ENCODE measurements at regions not wholly inside any gene's neighbourhood (a gene's known extent, or its start where the extent isn't known, plus 50 kb on each side); places are given as distances from the start of the nearest gene placed in this dataset.

DNA sequence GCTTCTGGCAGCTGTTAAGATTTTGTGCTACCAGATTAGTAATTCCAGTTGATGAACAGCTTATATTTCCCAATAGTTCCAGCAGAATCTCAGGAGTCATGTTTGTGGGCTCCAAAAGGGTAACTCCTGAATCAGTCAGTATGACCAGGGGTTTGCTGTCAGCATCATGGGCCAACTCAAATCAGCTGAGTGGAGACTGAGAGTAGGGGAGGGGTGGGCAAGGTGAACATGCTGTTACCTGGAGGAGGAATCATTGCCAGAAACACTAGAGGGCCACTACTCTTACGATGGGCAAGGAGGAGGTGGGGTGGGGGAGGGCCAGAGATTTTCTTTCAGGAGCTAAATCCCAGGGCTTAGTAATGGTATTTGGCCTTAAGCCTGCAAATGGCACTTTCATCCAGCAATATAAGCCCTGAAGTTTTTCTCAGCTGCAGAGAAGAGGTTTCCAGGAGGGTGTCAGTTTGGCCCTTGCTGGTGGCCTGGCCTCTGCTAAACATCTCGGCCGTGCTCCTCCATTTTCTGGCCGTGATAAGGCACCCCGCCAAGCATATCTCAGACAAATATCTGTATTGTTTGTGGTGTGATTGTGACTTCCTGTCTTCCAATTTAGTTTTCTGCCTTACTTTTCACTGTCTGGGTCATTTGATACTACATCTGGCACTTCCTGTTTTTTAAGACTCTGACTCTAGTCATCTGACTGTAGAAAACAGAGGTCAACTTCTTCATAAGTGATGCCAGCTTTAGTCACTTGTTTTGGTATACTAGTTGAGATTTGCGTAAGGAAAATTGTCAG, 120.5 kb upstream of the CXCR4 start:
- no peak overlapping the region for H2AFZ ChIP-seq (ENCODE audit: low read length)
- no peak overlapping the region for H3K4me3 ChIP-seq (ENCODE audit: low read length)
- H4K20me1 ChIP-seq (ENCODE audit: insufficient read depth, low read depth, low read length) = no peaks in the 10 kb centered on the region
- H3K9me3 ChIP-seq (ENCODE audit: low read length) = no peaks in the 10 kb centered on the region
- no peaks in the 10 kb centered on the region for H3K36me3 ChIP-seq (ENCODE audit: insufficient read depth, low read length)
- no peak overlapping the region for H3K9ac ChIP-seq (ENCODE audit: low read length)
- no peak overlapping the region for H3K27ac ChIP-seq (ENCODE audit: low read length)
- no peaks in the 10 kb centered on the region for H3K79me2 ChIP-seq (ENCODE audit: low read length)
- H3K4me1 ChIP-seq (ENCODE audit: low read length) = peaks cover 13% of the 10 kb centered on the region
- H3K27me3 ChIP-seq (ENCODE audit: low read length) = no peaks in the 10 kb centered on the region
- H3K4me2 ChIP-seq (ENCODE audit: low read depth, low read length, poor library complexity, severe bottlenecking) = no peak overlapping the region
- H3K9me2 ChIP-seq (replicated peaks; ENCODE audit: insufficient read depth, low read length) = no peaks in the 10 kb centered on the region
- no peak for DNase-seq

DNA sequence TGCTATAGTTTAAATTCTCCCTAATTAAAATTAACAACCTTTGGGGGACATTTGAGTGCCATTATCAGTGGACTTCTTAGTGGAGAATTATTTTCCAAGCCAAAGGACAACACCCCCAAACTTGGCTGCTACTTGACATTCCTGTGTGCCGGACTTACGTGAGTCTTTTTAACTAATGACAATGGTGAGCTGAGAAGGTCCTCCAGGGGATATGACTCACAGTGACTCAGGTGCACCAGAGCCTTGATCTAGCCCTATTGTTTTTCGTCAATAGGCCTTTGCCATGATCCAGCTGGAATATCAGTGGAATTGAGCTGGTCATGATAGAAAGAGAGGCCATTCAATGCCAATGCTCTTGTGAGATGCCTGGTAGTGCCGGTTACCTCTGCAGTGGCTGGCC, 118.1 kb upstream of the CXCR4 start:
- H3K4me2 ChIP-seq (ENCODE audit: low read depth, low read length, poor library complexity, severe bottlenecking) = no peak overlapping the region
- no peaks in the 10 kb centered on the region for H3K79me2 ChIP-seq (ENCODE audit: low read length)
- no peak overlapping the region for H3K4me3 ChIP-seq (ENCODE audit: low read length)
- H3K4me1 ChIP-seq (ENCODE audit: low read length) = peaks cover 13% of the 10 kb centered on the region
- no peak overlapping the region for H3K27ac ChIP-seq (ENCODE audit: low read length)
- H2AFZ ChIP-seq (ENCODE audit: low read length) = no peak overlapping the region
- H3K27me3 ChIP-seq (ENCODE audit: low read length) = no peaks in the 10 kb centered on the region
- no peak overlapping the region for H3K9ac ChIP-seq (ENCODE audit: low read length)
- no peaks in the 10 kb centered on the region for H3K9me2 ChIP-seq (replicated peaks; ENCODE audit: insufficient read depth, low read length)
- H3K36me3 ChIP-seq (ENCODE audit: insufficient read depth, low read length) = no peaks in the 10 kb centered on the region
- no peak for DNase-seq
- no peaks in the 10 kb centered on the region for H4K20me1 ChIP-seq (ENCODE audit: insufficient read depth, low read depth, low read length)
- no peaks in the 10 kb centered on the region for H3K9me3 ChIP-seq (ENCODE audit: low read length)

DNA sequence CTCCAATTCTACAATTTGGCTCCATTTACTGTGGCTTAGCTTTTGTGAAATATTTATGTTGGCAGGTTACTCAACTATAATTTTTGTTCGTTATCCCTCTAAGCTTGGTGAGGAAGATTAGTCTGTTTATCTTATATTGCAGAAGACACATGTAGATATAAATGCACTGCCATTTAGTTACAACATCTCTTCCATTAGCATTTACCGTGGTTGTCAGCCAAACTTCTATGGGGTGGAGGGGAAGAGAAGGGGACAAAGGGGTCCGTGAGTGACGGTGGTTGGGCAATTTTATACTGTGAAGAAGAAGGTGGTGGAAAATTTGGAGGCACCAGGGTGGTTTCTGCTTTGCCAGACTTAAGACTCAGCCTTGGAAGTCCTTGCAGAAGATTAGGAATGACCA, 117.6 kb upstream of the CXCR4 start:
- Histone ChIP-seq H3K9ac (ENCODE audit: low read length) (no peak overlapping the region), H3K4me2 (ENCODE audit: low read depth, low read length, poor library complexity, severe bottlenecking) (no peak overlapping the region), H3K4me1 (ENCODE audit: low read length) (peaks cover 13% of the 10 kb centered on the region)

DNA sequence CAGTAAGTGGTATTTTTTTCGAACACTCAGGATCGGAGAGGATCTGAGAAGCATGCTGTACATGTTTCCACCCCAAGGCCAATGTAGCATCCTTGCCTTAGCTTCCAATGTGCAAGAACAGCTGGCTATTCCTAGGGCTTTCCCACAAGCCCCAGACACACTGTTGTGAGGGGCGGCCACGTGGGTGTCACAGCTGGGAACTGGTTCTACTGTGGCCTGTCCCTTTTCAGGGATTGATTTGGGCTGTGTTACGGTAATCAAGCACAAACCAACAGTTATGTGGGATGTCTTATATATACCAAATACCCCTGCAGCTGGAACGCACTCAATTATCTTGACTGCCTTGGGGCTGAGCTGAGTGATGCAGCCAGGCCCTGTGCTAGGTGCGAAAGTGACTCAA, 116.3 kb upstream of the CXCR4 start:
- no peaks in the 10 kb centered on the region for H3K9me2 ChIP-seq (replicated peaks; ENCODE audit: insufficient read depth, low read length)
- H3K4me3 ChIP-seq (ENCODE audit: low read length) = no peak overlapping the region
- no peaks in the 10 kb centered on the region for H3K79me2 ChIP-seq (ENCODE audit: low read length)
- H3K9ac ChIP-seq (ENCODE audit: low read length) = no peak overlapping the region
- H3K4me1 ChIP-seq (ENCODE audit: low read length) = peaks cover 12% of the 10 kb centered on the region
- H2AFZ ChIP-seq (ENCODE audit: low read length) = no peak overlapping the region
- no peaks in the 10 kb centered on the region for H3K36me3 ChIP-seq (ENCODE audit: insufficient read depth, low read length)
- no peaks in the 10 kb centered on the region for H3K27me3 ChIP-seq (ENCODE audit: low read length)
- H3K4me2 ChIP-seq (ENCODE audit: low read depth, low read length, poor library complexity, severe bottlenecking) = no peak overlapping the region
- H3K9me3 ChIP-seq (ENCODE audit: low read length) = no peaks in the 10 kb centered on the region
- no peaks in the 10 kb centered on the region for H4K20me1 ChIP-seq (ENCODE audit: insufficient read depth, low read depth, low read length)
- no peak overlapping the region for H3K27ac ChIP-seq (ENCODE audit: low read length)
- no peak for DNase-seq

More for the DNA sequence above, 117.6 kb upstream of the CXCR4 start:
- H3K36me3 ChIP-seq (ENCODE audit: insufficient read depth, low read length) = no peaks in the 10 kb centered on the region
- no peaks in the 10 kb centered on the region for H3K79me2 ChIP-seq (ENCODE audit: low read length)
- no peaks in the 10 kb centered on the region for H3K27me3 ChIP-seq (ENCODE audit: low read length)
- no peak overlapping the region for H2AFZ ChIP-seq (ENCODE audit: low read length)
- no peaks in the 10 kb centered on the region for H3K9me2 ChIP-seq (replicated peaks; ENCODE audit: insufficient read depth, low read length)
- H3K27ac ChIP-seq (ENCODE audit: low read length) = no peak overlapping the region
- H4K20me1 ChIP-seq (ENCODE audit: insufficient read depth, low read depth, low read length) = no peaks in the 10 kb centered on the region
- no peaks in the 10 kb centered on the region for H3K9me3 ChIP-seq (ENCODE audit: low read length)
- no peak for DNase-seq
- no peak overlapping the region for H3K4me3 ChIP-seq (ENCODE audit: low read length)

DNA sequence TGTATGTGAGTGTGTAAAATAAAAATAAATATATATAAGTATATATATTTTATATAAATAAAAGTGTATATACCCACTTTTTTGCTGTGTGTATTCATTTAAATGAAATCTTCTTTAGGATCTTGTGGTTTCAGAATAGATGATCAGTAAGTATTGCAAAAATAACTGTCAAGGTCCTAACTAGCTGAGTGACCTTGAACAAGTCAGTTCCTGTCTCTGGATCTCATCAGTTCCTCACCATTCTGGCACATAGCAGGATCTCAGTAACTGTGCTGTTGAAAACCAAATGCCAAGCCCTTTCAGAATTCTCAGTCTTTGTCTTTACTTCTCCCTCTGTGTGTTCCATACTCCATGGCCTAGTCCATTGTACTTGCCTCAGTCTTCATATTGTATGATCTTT, 115.3 kb upstream of the CXCR4 start:
- Histone ChIP-seq H3K9me3 (ENCODE audit: low read length) (no peaks in the 10 kb centered on the region), H4K20me1 (ENCODE audit: insufficient read depth, low read depth, low read length) (no peaks in the 10 kb centered on the region), H3K4me2 (ENCODE audit: low read depth, low read length, poor library complexity, severe bottlenecking) (no peak overlapping the region), H3K9ac (ENCODE audit: low read length) (no peak overlapping the region), H3K9me2 (replicated peaks; ENCODE audit: insufficient read depth, low read length) (no peaks in the 10 kb centered on the region), H3K36me3 (ENCODE audit: insufficient read depth, low read length) (no peaks in the 10 kb centered on the region), H3K79me2 (ENCODE audit: low read length) (no peaks in the 10 kb centered on the region), H3K4me1 (ENCODE audit: low read length) (peaks cover 2% of the 10 kb centered on the region), H3K27ac (ENCODE audit: low read length) (no peak overlapping the region), H2AFZ (ENCODE audit: low read length) (no peak overlapping the region), H3K4me3 (ENCODE audit: low read length) (no peak overlapping the region), H3K27me3 (ENCODE audit: low read length) (no peaks in the 10 kb centered on the region)
- no peak for DNase-seq

DNA sequence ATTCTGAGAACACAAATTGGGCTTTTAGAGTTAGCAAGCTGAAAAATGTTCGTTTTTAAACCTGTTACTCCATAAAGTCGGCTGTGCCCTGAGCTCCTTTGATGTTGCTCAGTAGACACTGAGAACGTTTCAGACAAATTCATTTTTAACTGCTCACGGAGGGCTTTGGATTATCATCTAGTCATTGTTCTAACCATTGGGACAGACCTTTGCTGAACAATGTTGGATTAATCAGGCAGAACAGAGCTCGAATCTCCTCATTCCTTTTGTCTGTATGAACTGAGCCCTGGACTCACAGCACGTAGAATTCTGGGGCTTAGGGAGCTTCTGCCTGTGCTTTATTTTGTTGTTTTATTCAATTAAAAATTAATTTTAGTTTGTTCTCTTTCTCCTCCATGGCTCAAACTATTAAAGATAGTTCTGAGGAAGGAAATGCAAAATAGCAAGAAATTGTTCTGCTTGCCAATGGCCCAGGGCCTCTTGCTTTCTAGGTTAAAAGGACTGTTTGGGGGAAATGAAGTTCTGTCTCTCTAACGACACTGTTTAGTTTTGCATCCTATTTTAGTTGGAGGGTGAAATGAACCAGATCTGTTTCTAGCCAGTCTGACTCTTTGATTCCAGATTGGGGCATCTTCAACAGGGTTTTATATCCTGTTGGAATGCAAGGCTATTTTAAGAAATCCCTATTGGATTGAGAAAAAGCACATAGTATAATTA, 114.7 kb upstream of the CXCR4 start:
- no peaks in the 10 kb centered on the region for H3K36me3 ChIP-seq (ENCODE audit: insufficient read depth, low read length)
- H2AFZ ChIP-seq (ENCODE audit: low read length) = no peak overlapping the region
- no peak overlapping the region for H3K4me3 ChIP-seq (ENCODE audit: low read length)
- no peaks in the 10 kb centered on the region for H3K27me3 ChIP-seq (ENCODE audit: low read length)
- no peak for DNase-seq
- no peaks in the 10 kb centered on the region for H4K20me1 ChIP-seq (ENCODE audit: insufficient read depth, low read depth, low read length)
- H3K9me2 ChIP-seq (replicated peaks; ENCODE audit: insufficient read depth, low read length) = no peaks in the 10 kb centered on the region
- H3K9me3 ChIP-seq (ENCODE audit: low read length) = no peaks in the 10 kb centered on the region
- no peaks in the 10 kb centered on the region for H3K79me2 ChIP-seq (ENCODE audit: low read length)
- no peak overlapping the region for H3K27ac ChIP-seq (ENCODE audit: low read length)
- no peak overlapping the region for H3K4me2 ChIP-seq (ENCODE audit: low read depth, low read length, poor library complexity, severe bottlenecking)
- no peaks in the 10 kb centered on the region for H3K4me1 ChIP-seq (ENCODE audit: low read length)
- no peak overlapping the region for H3K9ac ChIP-seq (ENCODE audit: low read length)

DNA sequence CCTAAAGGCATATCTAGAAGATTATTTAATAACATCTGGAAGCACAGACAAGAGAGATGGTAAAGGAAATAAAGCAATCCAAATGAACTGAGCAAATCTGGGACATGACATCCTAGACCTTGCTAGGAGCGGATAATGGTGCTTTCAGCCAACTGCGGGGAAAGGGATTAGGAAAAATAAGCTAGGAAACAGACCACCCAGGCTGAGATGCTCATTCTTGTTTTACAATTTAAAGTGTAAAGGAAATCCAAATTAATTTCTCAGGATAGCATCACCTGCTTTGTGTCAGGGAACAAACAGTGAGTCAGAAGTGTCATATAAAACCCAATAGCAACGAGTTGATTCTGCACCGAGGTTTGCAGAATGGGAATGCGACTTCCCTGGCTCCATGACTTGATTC, 112.5 kb upstream of the CXCR4 start:
- no peak overlapping the region for H3K4me3 ChIP-seq (ENCODE audit: low read length)
- no peak overlapping the region for H3K27ac ChIP-seq (ENCODE audit: low read length)
- no peak for DNase-seq
- no peak overlapping the region for H3K9ac ChIP-seq (ENCODE audit: low read length)
- H2AFZ ChIP-seq (ENCODE audit: low read length) = no peak overlapping the region
- no peaks in the 10 kb centered on the region for H3K79me2 ChIP-seq (ENCODE audit: low read length)
- no peaks in the 10 kb centered on the region for H4K20me1 ChIP-seq (ENCODE audit: insufficient read depth, low read depth, low read length)
- H3K4me1 ChIP-seq (ENCODE audit: low read length) = no peaks in the 10 kb centered on the region
- H3K27me3 ChIP-seq (ENCODE audit: low read length) = no peaks in the 10 kb centered on the region
- H3K9me2 ChIP-seq (replicated peaks; ENCODE audit: insufficient read depth, low read length) = no peaks in the 10 kb centered on the region
- H3K36me3 ChIP-seq (ENCODE audit: insufficient read depth, low read length) = no peaks in the 10 kb centered on the region
- H3K9me3 ChIP-seq (ENCODE audit: low read length) = no peaks in the 10 kb centered on the region
- H3K4me2 ChIP-seq (ENCODE audit: low read depth, low read length, poor library complexity, severe bottlenecking) = no peak overlapping the region

DNA sequence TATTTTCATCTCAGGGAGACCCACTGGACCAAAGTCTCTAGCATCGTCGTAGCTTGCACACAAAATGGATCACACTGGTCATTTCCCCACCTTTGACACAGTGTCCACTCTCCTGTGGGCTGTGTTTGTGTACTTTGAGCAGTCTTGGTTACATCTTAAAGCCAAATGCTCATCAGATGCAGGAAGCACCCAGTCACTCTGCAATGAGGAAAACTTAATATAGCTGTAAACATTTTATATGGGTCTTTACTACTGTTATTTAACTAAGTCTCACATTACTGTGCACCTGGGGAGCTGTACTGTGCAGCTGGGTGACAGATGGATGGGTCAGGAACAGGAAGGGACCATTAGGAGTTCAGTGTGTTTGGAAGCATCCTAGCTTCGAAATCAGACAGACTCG, 109.0 kb upstream of the CXCR4 start:
- no peaks in the 10 kb centered on the region for H3K9me3 ChIP-seq (ENCODE audit: low read length)
- H3K9me2 ChIP-seq (replicated peaks; ENCODE audit: insufficient read depth, low read length) = no peaks in the 10 kb centered on the region
- no peak overlapping the region for H3K4me3 ChIP-seq (ENCODE audit: low read length)
- no peaks in the 10 kb centered on the region for H3K36me3 ChIP-seq (ENCODE audit: insufficient read depth, low read length)
- no peak overlapping the region for H3K4me2 ChIP-seq (ENCODE audit: low read depth, low read length, poor library complexity, severe bottlenecking)
- no peaks in the 10 kb centered on the region for H3K4me1 ChIP-seq (ENCODE audit: low read length)
- no peak overlapping the region for H2AFZ ChIP-seq (ENCODE audit: low read length)
- no peaks in the 10 kb centered on the region for H4K20me1 ChIP-seq (ENCODE audit: insufficient read depth, low read depth, low read length)
- no peak for DNase-seq
- no peaks in the 10 kb centered on the region for H3K27me3 ChIP-seq (ENCODE audit: low read length)
- no peak overlapping the region for H3K9ac ChIP-seq (ENCODE audit: low read length)
- no peak overlapping the region for H3K27ac ChIP-seq (ENCODE audit: low read length)
- no peaks in the 10 kb centered on the region for H3K79me2 ChIP-seq (ENCODE audit: low read length)
